GM12891 (cell line): ENCODE measurements at regions not wholly inside any gene's neighbourhood (a gene's known extent, or its start where the extent isn't known, plus 50 kb on each side); places are given as distances from the start of the nearest gene placed in this dataset.

Experiments
- DNase-seq: peaks from one replicate; pipeline ENCODE4 v3.0.0; 2011; ENCODE audit warnings: low spot score; ENCODE audit not compliant: insufficient read length
- FAIRE-seq: peaks from 2 replicates; lab custom pipeline; 2011; peaks lifted over from hg19 to GRCh38; lab: Jason Lieb, UNC
- PAX5 ChIP-seq: IDR thresholded peaks from 2 replicates; pipeline ENCODE4 v1.6.1; 2011; ENCODE audit warnings: low read length, moderate library complexity, mild to moderate bottlenecking; ENCODE audit not compliant: insufficient read depth, severe bottlenecking
- POLR2A ChIP-seq: IDR thresholded peaks from 2 replicates; pipeline ENCODE4 v1.6.1; 2011; ENCODE audit warnings: low read depth, low read length, control low read depth
- POLR2AphosphoS5 ChIP-seq: IDR thresholded peaks from 2 replicates; pipeline ENCODE4 v1.6.1; 2011; ENCODE audit warnings: low read depth, low read length, control low read depth
- POU2F2 ChIP-seq: IDR thresholded peaks from 2 replicates; pipeline ENCODE4 v1.6.1; 2011; ENCODE audit warnings: low read depth, mild to moderate bottlenecking, control low read depth, low read length, moderate library complexity
- SPI1 ChIP-seq: IDR thresholded peaks from 2 replicates; pipeline ENCODE4 v1.6.1; 2011; ENCODE audit warnings: low read depth, low read length, control low read depth
- TAF1 ChIP-seq: IDR thresholded peaks from 2 replicates; pipeline ENCODE4 v1.6.1; 2011; ENCODE audit warnings: low read depth, low read length, control low read depth

DNA sequence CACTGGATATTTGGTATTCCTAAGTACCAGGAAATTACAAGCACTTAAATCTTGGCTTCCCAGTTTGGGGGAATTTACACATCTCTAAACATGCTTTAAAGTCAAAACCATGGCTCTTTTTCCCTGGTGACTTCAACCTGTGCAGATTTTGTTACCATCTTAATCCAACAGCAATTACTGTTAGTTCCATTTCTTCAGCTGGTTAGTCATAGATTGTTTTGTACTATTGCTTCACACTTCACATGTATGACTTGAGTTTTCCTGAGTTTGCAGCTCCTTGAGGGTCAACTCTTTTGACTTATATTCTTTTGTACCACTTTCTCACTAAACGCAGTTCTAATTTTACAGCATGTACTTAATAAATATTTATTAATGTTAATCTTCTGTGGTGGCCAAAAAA lies 203.4 kb upstream of the RND3 start:
- FAIRE-seq (no peak), DNase-seq (no peak)
- TF ChIP-seq PAX5 (no peak), POLR2A (no peak), TAF1 (no peak), POLR2AphosphoS5 (no peak), SPI1 (no peak), POU2F2 (no peak)

- TF ChIP-seq PAX5: no peak
- TF ChIP-seq POU2F2: no peak
- no peak for DNase-seq
- no peak for FAIRE-seq
These were observed 202.8 kb upstream of the RND3 start for GRCh38 chr2:150690261-150690660.

GRCh38 chr2:150689590-150689989 lies 202.1 kb upstream of the RND3 start:
- DNase-seq (no peak), FAIRE-seq (no peak)

GRCh38 chr2:150688016-150688415 lies 200.5 kb upstream of the RND3 start:
- TF ChIP-seq SPI1 (no peak), POU2F2 (no peak), POLR2A (no peak), TAF1 (no peak), PAX5 (no peak), POLR2AphosphoS5 (no peak)
- DNase-seq (no peak), FAIRE-seq (no peak)

More at GRCh38 chr2:150689590-150689989, 202.1 kb upstream of the RND3 start:
- TF ChIP-seq TAF1 (no peak), POU2F2 (no peak), SPI1 (no peak), PAX5 (no peak), POLR2AphosphoS5 (no peak), POLR2A (no peak)

- no peak for DNase-seq
- FAIRE-seq: no peak
- no peak for TF ChIP-seq SPI1
- no peak for TF ChIP-seq POLR2AphosphoS5
These were observed 198.9 kb upstream of the RND3 start for GRCh38 chr2:150686391-150686790.

DNA sequence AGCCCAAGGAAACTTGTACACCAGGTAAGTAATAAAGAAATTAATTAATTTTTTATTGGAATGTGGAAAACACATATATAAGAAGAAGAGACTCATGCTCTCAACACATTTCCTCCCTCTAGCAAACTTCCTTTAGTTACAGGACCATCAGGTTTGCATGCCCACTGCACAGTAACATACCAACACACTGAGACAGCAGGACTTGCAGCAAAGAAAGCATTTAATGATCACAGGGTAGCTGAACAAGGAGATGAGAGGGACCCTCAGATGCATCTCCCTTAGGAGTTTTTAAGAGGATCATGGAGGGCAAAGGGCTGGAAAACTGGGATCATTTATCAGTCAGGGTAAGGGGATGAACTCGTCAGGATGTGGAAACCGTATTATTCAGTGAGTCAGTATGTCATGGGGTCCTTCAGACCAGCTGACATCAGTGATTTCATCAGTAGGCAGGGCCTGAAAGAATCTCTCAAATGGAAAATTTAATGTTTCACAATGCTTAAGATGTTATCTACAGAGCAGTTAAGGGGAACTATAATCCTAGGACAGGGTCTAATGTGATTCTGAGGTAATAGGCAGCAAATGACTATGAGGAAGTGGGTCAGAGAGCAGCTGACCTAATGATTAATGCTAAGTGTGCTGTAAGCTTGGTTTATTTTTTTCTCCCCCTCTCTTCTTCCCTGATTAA lies 193.8 kb upstream of the RND3 start:
- FAIRE-seq (no peak), DNase-seq (no peak)
- no peak for TF ChIP-seq TAF1
- TF ChIP-seq POLR2AphosphoS5: no peak

GRCh38 chr2:150679456-150680120 lies 192.1 kb upstream of the RND3 start:
- TF ChIP-seq POLR2AphosphoS5 (no peak), POU2F2 (no peak), POLR2A (no peak), SPI1 (no peak), PAX5 (no peak), TAF1 (no peak)

GRCh38 chr2:150677551-150677950 lies 190.1 kb upstream of the RND3 start:
- FAIRE-seq: no peak
- TF ChIP-seq POU2F2: no peak
- no peak for DNase-seq

More at GRCh38 chr2:150679456-150680120, 192.1 kb upstream of the RND3 start:
- DNase-seq (no peak), FAIRE-seq (no peak)

GRCh38 chr2:150676747-150677383 lies 189.4 kb upstream of the RND3 start:
- FAIRE-seq (no peak), DNase-seq (no peak)
- TF ChIP-seq POU2F2 (no peak), POLR2A (no peak), SPI1 (no peak), TAF1 (no peak), PAX5 (no peak), POLR2AphosphoS5 (no peak)

DNA sequence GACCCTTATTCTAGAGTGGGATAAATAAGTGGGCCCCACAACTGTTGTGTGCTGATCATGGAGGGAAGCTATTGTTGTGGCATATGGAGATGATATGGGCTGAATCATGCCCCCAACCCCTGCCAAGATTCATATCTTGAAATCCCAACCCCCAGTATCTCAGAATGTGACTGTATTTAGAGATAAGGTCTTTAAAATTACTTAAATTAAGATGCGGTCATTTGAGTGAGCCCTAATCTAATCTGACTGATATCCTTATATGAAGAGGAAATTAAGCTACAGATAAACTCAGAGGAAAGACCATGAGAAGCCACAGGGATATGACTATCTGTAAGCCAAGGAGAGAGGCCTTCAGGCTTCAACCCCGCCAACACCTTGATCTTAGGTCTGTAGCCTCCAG lies 188.3 kb upstream of the RND3 start:
- TF ChIP-seq POLR2A (no peak), POLR2AphosphoS5 (no peak), PAX5 (no peak), SPI1 (no peak), POU2F2 (no peak), TAF1 (no peak)
- DNase-seq (no peak), FAIRE-seq (no peak)
